GM18517 (cell line): ENCODE measurements at regions not wholly inside any gene's neighbourhood (a gene's known extent, or its start where the extent isn't known, plus 50 kb on each side); places are given as distances from the start of the nearest gene placed in this dataset.
"Not testable (repeated sequence)": the region's sequence is repeated elsewhere in the genome, so short reads cannot be mapped to it uniquely, and the experiment has no call there.

ENCODE experiments used
- ATAC-seq: cut with Tn5 transposase; IDR thresholded peaks from one replicate; pipeline ENCODE4 v1.9.1; 2021; ENCODE audit warnings: mild to moderate bottlenecking, moderate library complexity; ENCODE audit not compliant: unreplicated experiment

- not testable (repeated sequence) for ATAC-seq
These were observed 4092.8 kb upstream of the TPTE start for GRCh38 chr21:6428498-6429092.

DNA sequence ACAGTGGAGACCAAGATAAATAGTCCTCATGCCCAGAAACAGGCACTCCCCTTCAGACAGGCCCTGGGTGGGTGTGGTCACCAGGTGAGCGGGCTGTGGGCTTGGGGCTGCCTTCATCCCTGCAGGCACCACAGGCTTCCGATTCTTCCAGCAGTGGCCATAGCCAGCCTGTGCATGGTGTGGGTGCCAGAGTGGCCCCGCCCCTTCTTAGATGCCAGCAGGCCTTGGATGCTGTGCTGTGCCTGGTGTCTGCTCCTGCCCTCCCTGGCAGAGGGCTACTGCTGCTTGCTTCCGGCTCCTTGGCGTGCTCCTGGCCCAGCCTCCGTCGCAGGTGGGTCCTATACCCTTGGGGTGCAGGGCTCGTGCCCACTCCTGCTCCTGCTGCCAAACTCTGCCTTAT lies 4091.5 kb upstream of the TPTE start:
- not testable (repeated sequence) for ATAC-seq

DNA sequence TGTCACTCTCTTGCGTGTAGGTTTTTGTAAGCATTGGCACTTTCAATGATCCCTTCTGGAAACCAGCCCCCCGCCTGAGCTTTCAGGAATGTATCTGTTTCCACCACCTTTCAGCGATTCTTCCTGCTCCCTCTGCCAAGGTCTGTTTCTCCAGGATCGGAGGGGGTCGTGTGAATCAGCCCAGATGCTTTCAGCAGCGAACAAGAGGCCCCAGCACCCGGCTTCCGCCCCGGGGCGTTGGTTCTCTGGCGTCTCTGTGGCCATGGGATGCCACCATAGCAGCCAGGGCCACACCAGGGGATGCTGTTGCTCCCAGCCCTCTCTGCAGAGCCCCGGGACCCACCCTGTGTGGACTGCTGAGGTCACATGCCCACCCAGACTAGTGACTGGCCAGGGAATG lies 4088.2 kb upstream of the TPTE start:
- ATAC-seq = not testable (repeated sequence)

DNA sequence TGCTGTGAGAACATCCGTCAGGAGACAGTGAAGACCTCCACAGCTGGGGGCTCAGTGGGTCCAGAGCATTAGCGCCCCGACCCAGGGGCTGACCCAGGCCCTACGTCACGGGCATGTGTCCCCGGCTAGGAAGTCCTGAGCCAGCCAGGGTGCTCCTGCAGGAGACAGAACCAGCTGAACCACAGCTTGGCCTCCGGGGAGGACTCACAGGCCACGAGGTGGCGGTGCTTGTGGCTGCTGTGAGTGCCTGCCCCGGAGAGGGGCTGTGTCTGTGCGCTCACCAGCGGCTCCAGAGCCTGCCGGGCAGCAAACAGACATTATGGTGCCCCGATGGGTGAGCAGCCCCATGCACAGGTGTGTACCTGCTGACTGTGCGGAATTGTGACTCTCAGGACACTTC lies 4085.2 kb upstream of the TPTE start:
- not testable (repeated sequence) for ATAC-seq

- not testable (repeated sequence) for ATAC-seq
These were observed 4084.2 kb upstream of the TPTE start for GRCh38 chr21:6436971-6437833.

GRCh38 chr21:6437834-6438187 lies 4083.6 kb upstream of the TPTE start:
- not testable (repeated sequence) for ATAC-seq

DNA sequence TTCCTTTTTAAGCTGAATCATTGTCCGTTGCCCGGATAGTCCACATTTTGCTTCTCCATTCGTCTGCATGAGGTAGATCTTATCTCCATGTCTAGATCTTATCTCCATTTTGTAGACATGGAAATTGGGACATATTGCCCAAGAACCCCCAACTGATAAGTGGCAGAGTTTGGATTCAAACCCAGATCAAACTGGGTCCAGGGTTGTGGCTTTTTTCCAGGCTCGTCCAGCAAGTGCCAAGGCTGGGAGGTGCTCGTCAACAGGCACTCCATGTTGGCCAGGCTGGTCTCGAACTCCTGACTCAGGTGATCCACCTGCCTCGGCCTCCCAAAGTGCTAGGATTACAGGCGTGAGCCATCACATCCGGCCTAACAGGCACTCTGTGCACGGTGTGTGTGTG lies 4082.3 kb upstream of the TPTE start:
- ATAC-seq = not testable (repeated sequence)

DNA sequence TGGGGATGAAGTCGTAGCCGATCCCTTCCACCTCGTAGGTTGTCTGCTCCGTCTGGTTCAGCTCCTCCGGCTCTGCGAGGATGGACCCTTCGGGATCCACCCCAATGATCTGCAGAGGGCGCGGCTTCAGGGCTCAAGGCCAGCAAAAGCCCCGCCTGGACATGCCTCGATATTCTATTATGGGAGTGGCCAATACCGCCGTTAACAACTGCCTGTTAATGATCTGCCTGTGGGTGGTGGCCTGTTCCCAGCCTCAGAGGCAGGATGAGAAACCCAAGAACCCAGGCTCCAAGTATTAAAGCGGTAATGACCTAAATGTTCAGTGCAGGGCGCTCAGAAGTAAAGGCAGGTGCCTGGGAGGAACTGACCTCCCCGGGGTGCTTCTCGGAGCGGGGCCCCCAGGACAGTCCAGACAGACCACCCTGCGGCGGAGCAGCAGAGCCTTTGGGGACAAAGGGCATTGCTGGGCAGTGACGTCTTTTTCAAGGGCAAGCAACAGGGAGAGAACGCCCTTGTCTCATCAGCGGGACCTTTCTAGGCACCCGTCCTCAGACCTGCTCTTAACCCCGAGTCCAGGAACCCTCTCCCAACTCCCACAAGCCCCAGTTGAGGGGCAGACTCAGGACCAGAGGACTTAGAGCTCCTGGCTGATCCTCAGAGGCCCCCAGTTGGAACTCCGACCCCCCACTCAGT lies 4066.6 kb upstream of the TPTE start:
- not testable (repeated sequence) for ATAC-seq

- not testable (repeated sequence) for ATAC-seq
These were observed 4065.2 kb upstream of the TPTE start for GRCh38 chr21:6456011-6456661.

DNA sequence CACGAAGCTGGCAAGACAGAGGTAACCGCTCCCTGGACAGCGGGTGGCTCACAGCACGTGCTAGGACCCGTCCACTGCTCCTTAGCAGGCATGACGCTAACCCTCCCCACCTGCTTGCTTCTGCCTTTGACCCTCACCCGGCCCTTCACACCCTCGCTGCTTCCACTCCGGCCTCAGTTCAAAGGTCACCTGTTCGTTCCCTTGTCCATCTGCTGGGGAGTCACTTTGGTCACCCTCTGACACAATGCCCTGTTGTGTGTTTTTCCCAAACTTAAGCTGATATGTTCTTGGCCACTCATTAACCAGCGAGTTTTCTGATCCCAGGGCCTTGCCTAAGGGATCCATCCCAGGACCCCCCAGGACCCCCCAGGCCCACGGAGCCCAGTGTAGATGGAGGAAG lies 4061.6 kb upstream of the TPTE start:
- ATAC-seq = not testable (repeated sequence)

GRCh38 chr21:6461358-6461757 lies 4060.0 kb upstream of the TPTE start:
- not testable (repeated sequence) for ATAC-seq

- ATAC-seq = not testable (repeated sequence)
These were observed 4057.0 kb upstream of the TPTE start for GRCh38 chr21:6464419-6464818.

- not testable (repeated sequence) for ATAC-seq
These were observed 4055.2 kb upstream of the TPTE start for GRCh38 chr21:6466081-6466698.

DNA sequence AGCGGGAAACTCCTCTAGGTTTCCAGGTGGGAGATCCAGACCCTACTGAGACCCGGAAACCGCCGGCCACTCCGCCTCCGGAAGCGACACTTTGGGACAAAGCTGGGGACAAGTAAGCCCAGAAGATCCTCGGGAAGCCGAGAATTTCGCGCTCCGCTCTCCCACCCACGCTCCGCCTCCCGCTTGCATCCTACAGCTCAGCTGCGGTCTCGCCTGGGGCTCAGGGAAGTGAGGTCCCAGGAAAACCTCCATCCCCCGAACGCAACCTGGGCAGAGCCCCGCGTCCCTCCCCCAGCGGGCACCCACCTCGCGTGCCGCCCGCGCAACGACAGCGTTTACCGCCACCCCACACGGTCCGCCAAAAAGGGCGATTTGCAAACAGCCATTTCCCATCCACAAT lies 4054.7 kb upstream of the TPTE start:
- not testable (repeated sequence) for ATAC-seq

DNA sequence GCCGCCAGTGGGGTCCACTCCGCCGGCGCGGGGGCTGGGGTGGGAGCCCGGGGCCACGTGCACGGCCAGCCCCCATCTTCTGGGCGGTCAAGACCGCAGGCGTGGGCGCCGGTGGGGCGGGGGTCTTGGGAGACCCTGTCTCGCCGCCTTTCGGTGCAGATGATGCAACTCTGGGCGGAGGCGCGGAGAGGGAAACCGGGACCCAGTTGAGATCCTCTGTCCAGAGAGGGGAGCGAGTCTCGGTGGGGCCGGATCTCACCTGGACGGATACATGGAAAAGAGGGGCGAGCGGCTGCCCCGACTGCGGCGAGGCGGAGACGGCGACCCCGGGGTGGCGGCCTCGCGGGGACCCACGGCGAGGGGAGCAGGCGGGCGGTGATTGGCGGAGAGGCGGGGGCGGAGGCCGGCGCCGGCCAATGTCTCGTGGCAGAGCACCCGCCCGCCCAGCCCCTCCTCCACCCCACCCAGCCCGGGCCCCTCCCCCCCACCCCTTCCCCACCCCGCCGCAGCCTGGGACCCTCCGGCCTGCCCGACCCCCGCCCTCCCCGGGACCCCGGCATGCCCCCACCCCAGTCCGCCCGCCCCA lies 4054.1 kb upstream of the TPTE start:
- not testable (repeated sequence) for ATAC-seq

DNA sequence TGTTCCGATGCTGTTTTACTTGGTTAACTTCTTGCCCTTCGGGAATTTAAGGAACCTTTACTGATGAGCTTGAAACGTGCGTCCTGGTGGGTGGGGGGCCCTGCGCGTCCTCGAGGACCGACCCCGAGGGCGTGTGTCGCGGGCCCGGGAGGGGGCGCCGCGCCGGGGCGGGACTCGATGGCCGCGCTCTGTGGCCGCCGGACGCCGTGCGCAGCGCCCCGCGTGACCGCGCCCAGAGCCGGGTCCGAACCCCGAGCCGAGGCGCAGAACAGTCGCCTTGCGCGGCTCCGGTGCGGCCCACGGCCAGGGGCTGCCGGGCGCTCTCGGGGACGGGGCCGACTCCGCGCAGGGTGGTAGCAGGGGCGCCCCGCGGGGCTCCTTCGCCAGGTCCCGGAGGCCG lies 4053.5 kb upstream of the TPTE start:
- not testable (repeated sequence) for ATAC-seq

GRCh38 chr21:6468331-6468860 lies 4053.0 kb upstream of the TPTE start:
- ATAC-seq = not testable (repeated sequence)

- ATAC-seq = not testable (repeated sequence)
These were observed 4047.0 kb upstream of the TPTE start for GRCh38 chr21:6474250-6474968.

GRCh38 chr21:6481116-6481515 lies 4040.3 kb upstream of the TPTE start:
- not testable (repeated sequence) for ATAC-seq
